RCC 7860 (cell line): ENCODE measurements at regions not wholly inside any gene's neighbourhood (a gene's known extent, or its start where the extent isn't known, plus 50 kb on each side); places are given as distances from the start of the nearest gene placed in this dataset.
A peak's percentile ranks its signal among the peaks of the same experiment; 100 is the strongest.
"Not testable (repeated sequence)": the region's sequence is repeated elsewhere in the genome, so short reads cannot be mapped to it uniquely, and the experiment has no call there.

Source experiments
- DNase-seq: peaks from one replicate; pipeline ENCODE4 v3.0.0-alpha.2; 2015; ENCODE audit warnings: low spot score
- FAIRE-seq: peaks from 2 replicates; lab custom pipeline; 2012; peaks lifted over from hg19 to GRCh38; lab: Jason Lieb, UNC

GRCh38 chr13:27327633-27328032 lies 57.0 kb downstream of the RASL11A start:
- FAIRE-seq = no peak
- DNase-seq = no peak

GRCh38 chr13:27329210-27329609 lies 58.6 kb downstream of the RASL11A start:
- DNase-seq = no peak
- FAIRE-seq = no peak

- DNase-seq = no peak
- FAIRE-seq = no peak
These were observed 64.3 kb downstream of the RASL11A start for GRCh38 chr13:27334774-27335435.

- DNase-seq = no peak
- FAIRE-seq = no peak
These were observed 65.5 kb downstream of the RASL11A start for GRCh38 chr13:27336014-27336673.

- FAIRE-seq = no peak
- DNase-seq = no peak
These were observed 67.6 kb downstream of the RASL11A start for GRCh38 chr13:27338207-27338606.

- DNase-seq (no peak), FAIRE-seq (no peak)
These were observed 68.2 kb downstream of the RASL11A start for GRCh38 chr13:27338816-27339215.

- FAIRE-seq = no peak
- DNase-seq = peak; percentile 12
These were observed 68.7 kb downstream of the RASL11A start for GRCh38 chr13:27339299-27339698.

GRCh38 chr13:27341616-27342015 lies 71.0 kb downstream of the RASL11A start:
- FAIRE-seq (no peak), DNase-seq (no peak)

- no peak for FAIRE-seq
- DNase-seq = no peak
These were observed 76.7 kb downstream of the RASL11A start for GRCh38 chr13:27347211-27347772.

- FAIRE-seq (no peak), DNase-seq (no peak)
These were observed 76.0 kb upstream of the GTF3A start for GRCh38 chr13:27348461-27348860.

- no peak for FAIRE-seq
- DNase-seq = no peak
These were observed 75.0 kb upstream of the GTF3A start for GRCh38 chr13:27349458-27349857.

GRCh38 chr13:27350825-27351224 lies 73.6 kb upstream of the GTF3A start:
- not testable (repeated sequence) for FAIRE-seq

GRCh38 chr13:27352698-27353097 lies 71.7 kb upstream of the GTF3A start:
- DNase-seq (no peak), FAIRE-seq (no peak)

More at GRCh38 chr13:27350825-27351224, 73.6 kb upstream of the GTF3A start:
- not testable (repeated sequence) for DNase-seq

GRCh38 chr13:27353166-27353583 lies 71.2 kb upstream of the GTF3A start:
- FAIRE-seq (peak; percentile 42), DNase-seq (peak; percentile 66)

- DNase-seq = no peak
These were observed 70.7 kb upstream of the GTF3A start for GRCh38 chr13:27353708-27354107.

GRCh38 chr13:27354379-27354778 lies 70.0 kb upstream of the GTF3A start:
- FAIRE-seq = no peak
- no peak for DNase-seq

More at GRCh38 chr13:27353708-27354107, 70.7 kb upstream of the GTF3A start:
- FAIRE-seq = no peak

- DNase-seq (no peak), FAIRE-seq (no peak)
These were observed 68.5 kb upstream of the GTF3A start for GRCh38 chr13:27355894-27356293.

- FAIRE-seq = no peak
- DNase-seq = no peak
These were observed 66.0 kb upstream of the GTF3A start for GRCh38 chr13:27358420-27358819.

GRCh38 chr13:27359199-27359821 lies 65.1 kb upstream of the GTF3A start:
- FAIRE-seq = peak; percentile 28
- DNase-seq = peak; percentile 26

- DNase-seq (no peak), FAIRE-seq (no peak)
These were observed 63.9 kb upstream of the GTF3A start for GRCh38 chr13:27360562-27360961.

- FAIRE-seq = no peak
- peak; percentile 60 for DNase-seq
These were observed 62.2 kb upstream of the GTF3A start for GRCh38 chr13:27362064-27362751.
